HCT116 (cell line): ENCODE measurements at regions not wholly inside any gene's neighbourhood (a gene's known extent, or its start where the extent isn't known, plus 50 kb on each side); places are given as distances from the start of the nearest gene placed in this dataset.

ENCODE experiments used
- ATAC-seq: fragments of 200-7000 bp; cut with Tn5 transposase; 2 replicates; pipeline ENCODE4 v1.9.1; 2020; ENCODE audit warnings: mild to moderate bottlenecking, moderate library complexity
- BruUV-seq: library from RNA; stranded (reverse); fragments of 400-500 nt; replicated peaks from 2 replicates; lab custom pipeline; 2021; lab: Mats Ljungman, UMichigan
- CTCF ChIA-PET: fragments of 300-600 bp; sonication (Branson Sonifier 250); formaldehyde crosslinking; loops from one replicate; lab custom pipeline; 2021; ENCODE audit warnings: antibody characterized with exemption; lab: Charles Lee
- POLR2A ChIA-PET: fragments of 300-600, 350-600 bp; sonication (Branson Sonifier 250); formaldehyde crosslinking; loops from one replicate; lab custom pipeline; 2021; ENCODE audit warnings: antibody characterized with exemption; lab: Charles Lee
- RAD21 ChIA-PET, 2 experiments: fragments of 300-600 bp; sonication (Branson Sonifier 250); formaldehyde crosslinking; loops; one replicate each; lab custom pipeline; 2023; ENCODE audit warnings: low total read pairs in 2 of 2; ENCODE audit not compliant: uncharacterized antibody in 2 of 2, unreplicated experiment in 2 of 2, low non-redundant PET in 1 of 2; lab: Charles Lee
- DNase-seq: peaks from one replicate; pipeline ENCODE4 v3.0.0-alpha.2; 2010; ENCODE audit warnings: low read depth, low spot score
- H2AFZ ChIP-seq: fragments of 200-600 bp; shearing (Covaris generic), sonication (generic); 2 replicates; pipeline ENCODE4 v1.6.1; 2017; ENCODE audit warnings: low read depth, mixed run types, mixed read lengths, antibody characterized with exemption, low read length; ENCODE audit not compliant: poor library complexity, severe bottlenecking
- H3K27ac ChIP-seq: 2 replicates; pipeline ENCODE4 v1.5.1; 2012; ENCODE audit warnings: low read depth, low read length
- H3K27me3 ChIP-seq: fragments of 200-600 bp; sonication (generic); 2 replicates; pipeline ENCODE4 v1.6.1; 2016; ENCODE audit warnings: mixed run types, low read length, mixed read lengths; ENCODE audit not compliant: insufficient read depth
- H3K36me3 ChIP-seq, 2 experiments: fragments of 200-500 bp in 1 of 2; fragments of 200-600 bp in 1 of 2; sonication (Bioruptor generic) in 1 of 2; sonication (generic) in 1 of 2; 2 replicates each; pipeline versions ENCODE4 v1.5.1 to v1.6.1; 2014 to 2016; ENCODE audit warnings: low read length in 2 of 2, inconsistent platforms in 1 of 2, mixed read lengths in 1 of 2, mixed run types in 1 of 2; ENCODE audit not compliant: insufficient read depth in 2 of 2, control insufficient read depth in 1 of 2
- H3K4me1 ChIP-seq, 2 experiments: fragments of 200-600 bp in 1 of 2; sonication (generic) in 1 of 2; 2 replicates each; pipeline versions ENCODE4 v1.5.1 to v1.6.1; 2012 to 2017; ENCODE audit warnings: low read length in 2 of 2, inconsistent platforms in 1 of 2, mild to moderate bottlenecking in 1 of 2, mixed read lengths in 1 of 2, mixed run types in 1 of 2, moderate library complexity in 1 of 2; ENCODE audit not compliant: insufficient read depth in 2 of 2, control insufficient read depth in 1 of 2
- H3K4me2 ChIP-seq: fragments of 200-600 bp; sonication (generic); 2 replicates; pipeline ENCODE4 v1.6.1; 2017; ENCODE audit warnings: mixed run types, low read length, mixed read lengths
- H3K4me3 ChIP-seq, 2 experiments: fragments of 200-600 bp in 1 of 2; sonication (generic) in 1 of 2; replicated peaks in 1 of 2; 2 replicates each; pipeline ENCODE4 v1.5.1; 2011 to 2016; ENCODE audit warnings: low read length in 2 of 2, control low read depth in 1 of 2, low read depth in 1 of 2, mild to moderate bottlenecking in 1 of 2, mixed read lengths in 1 of 2, mixed run types in 1 of 2
- H3K79me2 ChIP-seq: fragments of 200-600 bp; sonication (generic); 2 replicates; pipeline ENCODE4 v1.6.1; 2017; ENCODE audit warnings: mild to moderate bottlenecking, mixed run types, low read length, moderate library complexity, mixed read lengths; ENCODE audit not compliant: insufficient read depth
- H3K9ac ChIP-seq: fragments of 200-600 bp; sonication (generic); 2 replicates; pipeline ENCODE4 v1.6.1; 2016; ENCODE audit warnings: low read length, mixed read lengths
- H3K9me2 ChIP-seq: fragments of 200-600 bp; sonication (generic), shearing (Covaris generic); 2 replicates; pipeline ENCODE4 v1.6.1; 2017; ENCODE audit warnings: mixed run types, mild to moderate bottlenecking, moderate library complexity; ENCODE audit not compliant: insufficient read depth
- H3K9me3 ChIP-seq, 2 experiments: fragments of 200-500 bp in 1 of 2; fragments of 200-600 bp in 1 of 2; sonication (Bioruptor generic) in 1 of 2; sonication (generic) in 1 of 2; 2 replicates each; pipeline ENCODE4 v1.6.1; 2014 to 2017; ENCODE audit warnings: low read length in 2 of 2, mixed read lengths in 2 of 2, inconsistent platforms in 1 of 2, low read depth in 1 of 2, mild to moderate bottlenecking in 1 of 2, mixed run types in 1 of 2, moderate library complexity in 1 of 2; ENCODE audit not compliant: control insufficient read depth in 1 of 2, insufficient read depth in 1 of 2
- H4K20me1 ChIP-seq: fragments of 200-600 bp; sonication (generic), shearing (Covaris generic); 2 replicates; pipeline ENCODE4 v1.6.1; 2017; ENCODE audit warnings: mixed run types, mild to moderate bottlenecking, moderate library complexity; ENCODE audit not compliant: insufficient read depth
- ATF3 ChIP-seq: IDR thresholded peaks from 2 replicates; pipeline ENCODE4 v1.6.1; 2012
- CEBPB ChIP-seq: IDR thresholded peaks from 2 replicates; pipeline ENCODE4 v1.6.1; 2012; ENCODE audit warnings: low read depth
- EGR1 ChIP-seq: IDR thresholded peaks from 2 replicates; pipeline ENCODE4 v1.6.1; 2012; ENCODE audit warnings: low read depth
- ELF1 ChIP-seq: IDR thresholded peaks from 2 replicates; pipeline ENCODE4 v1.6.1; 2012; ENCODE audit warnings: low read depth, borderline replicate concordance
- EZH2 ChIP-seq: fragments of 200-600 bp; sonication (generic); IDR thresholded peaks from 2 replicates; pipeline ENCODE4 v1.6.1; 2017; ENCODE audit warnings: antibody characterized with exemption, mixed run types
- EZH2phosphoT487 ChIP-seq: fragments of 200-600 bp; IDR thresholded peaks from 2 replicates; pipeline ENCODE4 v1.6.1; 2018; ENCODE audit warnings: antibody characterized with exemption, borderline replicate concordance
- FOSL1 ChIP-seq: IDR thresholded peaks from 2 replicates; pipeline ENCODE4 v1.6.1; 2012; ENCODE audit warnings: low read depth
- POLR2A ChIP-seq: IDR thresholded peaks from 2 replicates; pipeline ENCODE4 v1.7.0; 2011; ENCODE audit warnings: borderline replicate concordance; ENCODE audit not compliant: insufficient read depth, insufficient read length; ENCODE audit errors: extremely low read depth
- POLR2AphosphoS5 ChIP-seq: IDR thresholded peaks from 2 replicates; pipeline ENCODE4 v1.6.1; 2011; ENCODE audit warnings: mild to moderate bottlenecking, low read depth, low read length, moderate library complexity
- REST ChIP-seq: IDR thresholded peaks from 2 replicates; pipeline ENCODE4 v1.6.1; 2012; ENCODE audit warnings: low read depth
- SIN3A ChIP-seq: IDR thresholded peaks from 2 replicates; pipeline ENCODE4 v1.6.1; 2012; ENCODE audit warnings: low read depth
- SP1 ChIP-seq: IDR thresholded peaks from 2 replicates; pipeline ENCODE4 v1.6.1; 2012; ENCODE audit warnings: low read depth
- SRF ChIP-seq: IDR thresholded peaks from 2 replicates; pipeline ENCODE4 v1.6.1; 2012; ENCODE audit warnings: low read depth
- ZBTB33 ChIP-seq: IDR thresholded peaks from 2 replicates; pipeline ENCODE4 v1.6.1; 2011; ENCODE audit warnings: mild to moderate bottlenecking, low read length, moderate library complexity; ENCODE audit not compliant: insufficient replicate concordance; ENCODE audit errors: extremely low read depth
- ZNF274 ChIP-seq: fragments of 200-500 bp; sonication (Bioruptor generic); IDR thresholded peaks from 2 replicates; pipeline ENCODE4 v1.6.1; 2014; ENCODE audit warnings: mild to moderate bottlenecking, low read depth, low read length, inconsistent platforms
- intact Hi-C: fragments of 100-400 bp; cut with micrococcal nuclease; formaldehyde crosslinking; loops from 2 replicates; pipeline ENCODE4 v1.10.0; 2022

GRCh38 chr2:47636596-47637264 is 65.9 kb upstream of the KCNK12 start:
- Histone ChIP-seq H3K4me1 (peaks cover 9 to 15% of the 10 kb centered on the region in 2 experiments), H4K20me1 (no peaks in the 10 kb centered on the region), H3K4me3 (no peak overlapping the region), H3K79me2 (no peaks in the 10 kb centered on the region), H3K36me3 (no peaks in the 10 kb centered on the region), H2AFZ (no peak overlapping the region), H3K9me2 (no peaks in the 10 kb centered on the region), H3K27me3 (no peaks in the 10 kb centered on the region), H3K9ac (no peak overlapping the region), H3K4me2 (no peak overlapping the region), H3K9me3 (no peaks in the 10 kb centered on the region), H3K27ac (no peak overlapping the region)
- CTCF ChIA-PET = no interaction called here
- ATAC-seq (no peak), DNase-seq (no peak)
- RAD21 ChIA-PET = no interaction called here
- TF ChIP-seq ZNF274 (no peak), FOSL1 (no peak), ATF3 (no peak), EZH2 (no peak), REST (no peak), ZBTB33 (no peak), POLR2A (no peak), CEBPB (no peak), ELF1 (no peak), SRF (no peak), EGR1 (no peak), EZH2phosphoT487 (no peak), POLR2AphosphoS5 (no peak), SIN3A (no peak), SP1 (no peak)
- BruUV-seq = no TSS peak
- intact Hi-C loops = no loop called here
- POLR2A ChIA-PET = no interaction called here
